Right lobe of liver (tissue), 6 donors: ENCODE measurements at regions not wholly inside any gene's neighbourhood (a gene's known extent, or its start where the extent isn't known, plus 50 kb on each side); places are given as distances from the start of the nearest gene placed in this dataset.

ENCODE experiments used
- ATAC-seq, 4 donors: fragments of 200-7000 bp; cut with Tn5 transposase; one replicate each; pipeline ENCODE4 v1.9.1; 2020; ENCODE audit warnings: mild to moderate bottlenecking in 4 of 4, moderate library complexity in 4 of 4
- DNase-seq, 3 donors: peaks; one replicate each; pipeline ENCODE4 v3.0.0-alpha.2; 2020
- H3K27ac ChIP-seq, 3 donors: fragments of 200-600 bp; one replicate each; pipeline ENCODE4 v1.8.0; 2022
- H3K27me3 ChIP-seq, 2 donors: fragments of 200-600 bp; one replicate each; pipeline ENCODE4 v1.8.0; 2022
- H3K36me3 ChIP-seq, 4 donors: fragments of 200-600 bp; sonication (generic) in 1 of 4; one replicate each; pipeline versions ENCODE4 v1.5.1 to v1.8.0; 2017 to 2022; ENCODE audit warnings: control low read depth in 1 of 4
- H3K4me1 ChIP-seq, 4 donors: fragments of 200-600 bp; sonication (generic) in 1 of 4; one replicate each; pipeline versions ENCODE4 v1.5.1 to v1.8.0; 2017 to 2022; ENCODE audit warnings: control low read depth in 1 of 4
- H3K4me3 ChIP-seq, 3 donors: fragments of 200-600 bp; one replicate each; pipeline ENCODE4 v1.8.0; 2022
- H3K9me3 ChIP-seq, 4 donors: fragments of 200-600 bp; sonication (generic) in 1 of 4; one replicate each; pipeline versions ENCODE4 v1.5.1 to v1.8.0; 2017 to 2022; ENCODE audit warnings: control low read depth in 1 of 4
- CTCF ChIP-seq, 4 donors: fragments of 200-600 bp in 3 of 4; fragments of 450-650 bp in 1 of 4; IDR thresholded peaks; one replicate each; pipeline versions ENCODE4 v1.5.1 to v1.8.0; 2016 to 2022; ENCODE audit warnings: antibody characterized with exemption in 4 of 4, mild to moderate bottlenecking in 2 of 4
- POLR2A ChIP-seq: fragments of 450-650 bp; IDR thresholded peaks from one replicate; pipeline ENCODE4 v1.6.1; 2017; ENCODE audit warnings: antibody characterized with exemption, mild to moderate bottlenecking
- WGBS: methylation state at CpG from one replicate; pipeline ENCODE4 v1.1.6; 2018; ENCODE audit warnings: low coverage, low lambda C conversion rate; ENCODE audit not compliant: insufficient coverage; ENCODE audit errors: missing lambda C conversion rate; 5-methylcytosine and 5-hydroxymethylcytosine counted together
- intact Hi-C, 2 donors: fragments of 100-400 bp; cut with DNase I; formaldehyde crosslinking; loops; one replicate each; pipeline versions ENCODE4 v1.11.2 to v1.14.1; 2022
- donor health status: DM: no; HTN: yes; CAD: no.
- donor health status: DM: no; HTN: no; CAD: no.
- donor health status: DM: no; HTN: no; CAD: no.
- donor health status: DM: no; HTN: yes; CAD: no.
- donor health status: DM: no; HTN: yes; CAD: no.

- no peak overlapping the region for H3K27ac ChIP-seq
- H3K4me3 ChIP-seq = no peak overlapping the region
- no peaks in the 10 kb centered on the region for H3K9me3 ChIP-seq
- intact Hi-C loops = no loop called here
- WGBS = 64% methylated on average over 4 of the region's 4 CpGs
- H3K4me1 ChIP-seq = no peaks in the 10 kb centered on the region
- TF ChIP-seq CTCF (IDR thresholded peaks at IDR 0.05) (no peak), POLR2A (no peak)
- no peaks in the 10 kb centered on the region for H3K27me3 ChIP-seq
- ATAC-seq (no peak), DNase-seq (no peak)
- no peaks in the 10 kb centered on the region for H3K36me3 ChIP-seq
These were observed 254.8 kb upstream of the SOX11 start for GRCh38 chr2:5437375-5437774.

GRCh38 chr2:5440174-5440573, 252.0 kb upstream of the SOX11 start:
- ATAC-seq = no peak
- H3K36me3 ChIP-seq = no peaks in the 10 kb centered on the region
- TF ChIP-seq CTCF (IDR thresholded peaks at IDR 0.05) = no peak
- intact Hi-C loops = no loop called here
- no peak overlapping the region for H3K4me3 ChIP-seq
- H3K27ac ChIP-seq = no peak overlapping the region
- no peaks in the 10 kb centered on the region for H3K9me3 ChIP-seq
- no CpG with 5 or more reads among the region's 1 CpG for whole genome bisulfite sequencing
- H3K27me3 ChIP-seq = no peaks in the 10 kb centered on the region
- DNase-seq = no peak
- no peaks in the 10 kb centered on the region for H3K4me1 ChIP-seq

GRCh38 chr2:5442736-5443135, 249.4 kb upstream of the SOX11 start:
- TF ChIP-seq POLR2A = no peak
- TF ChIP-seq CTCF (IDR thresholded peaks at IDR 0.05) = no peak
- H3K9me3 ChIP-seq = no peaks in the 10 kb centered on the region
- no peaks in the 10 kb centered on the region for H3K27me3 ChIP-seq
- intact Hi-C loops = no loop called here
- no peak for DNase-seq
- no peak for ATAC-seq
- 71% methylated on average over 8 of the region's 9 CpGs for WGBS
- no peak overlapping the region for H3K4me3 ChIP-seq
- no peaks in the 10 kb centered on the region for H3K4me1 ChIP-seq
- no peaks in the 10 kb centered on the region for H3K36me3 ChIP-seq
- H3K27ac ChIP-seq = no peak overlapping the region

- no peak for TF ChIP-seq POLR2A
- TF ChIP-seq CTCF (IDR thresholded peaks at IDR 0.05) = no peak
- H3K27ac ChIP-seq = no peak overlapping the region
- no peaks in the 10 kb centered on the region for H3K36me3 ChIP-seq
- intact Hi-C loops = no loop called here
- ATAC-seq (no peak), DNase-seq (no peak)
- WGBS = 84% methylated on average over 10 of the region's 16 CpGs
- H3K27me3 ChIP-seq = no peaks in the 10 kb centered on the region
- H3K4me1 ChIP-seq = no peaks in the 10 kb centered on the region
- H3K4me3 ChIP-seq = no peak overlapping the region
- no peaks in the 10 kb centered on the region for H3K9me3 ChIP-seq
These were observed 248.0 kb upstream of the SOX11 start for GRCh38 chr2:5444168-5444567.

GRCh38 chr2:5444854-5445253, 247.3 kb upstream of the SOX11 start:
- ATAC-seq = no peak
- intact Hi-C loops = no loop called here
- 52% methylated on average over 4 of the region's 4 CpGs for WGBS
- Histone ChIP-seq H3K27ac (no peak overlapping the region), H3K27me3 (no peaks in the 10 kb centered on the region), H3K4me1 (no peaks in the 10 kb centered on the region), H3K4me3 (no peak overlapping the region), H3K36me3 (no peaks in the 10 kb centered on the region), H3K9me3 (no peaks in the 10 kb centered on the region)
- TF ChIP-seq POLR2A (no peak), CTCF (IDR thresholded peaks at IDR 0.05) (no peak)
- DNase-seq = no peak
